ENCODE measurements at regions not wholly inside any gene's neighbourhood (a gene's known extent, or its start where the extent isn't known, plus 50 kb on each side); places are given as distances from the start of the nearest gene placed in this dataset.

DNA sequence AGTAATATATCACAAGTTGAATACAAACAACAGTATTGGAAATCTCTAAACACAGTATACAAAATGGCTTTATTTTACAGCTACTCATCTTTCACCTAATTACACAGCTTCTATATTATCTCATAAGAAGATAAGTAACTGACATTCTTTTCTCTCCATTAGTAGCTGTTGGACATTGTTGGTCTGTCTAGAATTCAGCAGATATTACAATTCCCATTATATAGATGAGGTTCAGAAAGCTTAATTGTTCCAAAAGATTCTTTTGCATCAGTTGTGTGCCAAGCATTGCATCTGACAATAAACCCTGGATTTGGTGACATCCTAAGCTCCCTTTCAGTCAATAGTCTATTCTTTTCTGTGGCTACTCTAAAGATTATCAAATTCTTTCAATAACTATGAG, 187.0 kb downstream of the NTMT2 start:
- no peak overlapping the region for H3K4me2 ChIP-seq (ENCODE audit: low read length)
- no peaks in the 10 kb centered on the region for H3K9me3 ChIP-seq (ENCODE audit: low read length)
- no peaks in the 10 kb centered on the region for H3K79me2 ChIP-seq (replicated peaks; ENCODE audit: insufficient read depth, low read length)
- no peak for TF ChIP-seq POLR2AphosphoS5 (IDR thresholded peaks at IDR 0.05)
- TF ChIP-seq RAD21 (conservative IDR thresholded peaks at IDR 0.05): no peak
- no peak for TF ChIP-seq SMC3 (conservative IDR thresholded peaks at IDR 0.05; ENCODE audit: poor library complexity)
- no peak for TF ChIP-seq EZH2 (IDR thresholded peaks at IDR 0.05; ENCODE audit: borderline replicate concordance, insufficient read depth, low read length, poor library complexity, severe bottlenecking)
- TF ChIP-seq TAF1 (IDR thresholded peaks at IDR 0.05; ENCODE audit: low read depth): no peak
- no peak for TF ChIP-seq CTCF (IDR thresholded peaks at IDR 0.05; ENCODE audit: poor library complexity, severe bottlenecking)
- TF ChIP-seq MXI1 (conservative IDR thresholded peaks at IDR 0.05; ENCODE audit: poor library complexity, severe bottlenecking): no peak
- no peak for TF ChIP-seq EP300 (conservative IDR thresholded peaks at IDR 0.05; ENCODE audit: poor library complexity, severe bottlenecking)
- TF ChIP-seq REST (IDR thresholded peaks at IDR 0.05; ENCODE audit: borderline replicate concordance): no peak
- H4K20me1 ChIP-seq (ENCODE audit: insufficient read depth): no peaks in the 10 kb centered on the region
- H2AFZ ChIP-seq (ENCODE audit: low read depth, low read length): no peak overlapping the region
- no peaks in the 10 kb centered on the region for H3F3A ChIP-seq (ENCODE audit: insufficient read depth, low read length, poor library complexity, severe bottlenecking)
- no peak overlapping the region for H3K9ac ChIP-seq (ENCODE audit: low read length)
- H3K9me2 ChIP-seq (ENCODE audit: insufficient read depth, low read length): no peaks in the 10 kb centered on the region
- no peak overlapping the region for H3K4me3 ChIP-seq (ENCODE audit: low read length)
- H3K36me3 ChIP-seq (ENCODE audit: insufficient read depth, low read length): no peaks in the 10 kb centered on the region
- H3K27ac ChIP-seq (ENCODE audit: low read length): no peak overlapping the region
- no peaks in the 10 kb centered on the region for H3K27me3 ChIP-seq (ENCODE audit: insufficient read depth, low read depth, low read length)

DNA sequence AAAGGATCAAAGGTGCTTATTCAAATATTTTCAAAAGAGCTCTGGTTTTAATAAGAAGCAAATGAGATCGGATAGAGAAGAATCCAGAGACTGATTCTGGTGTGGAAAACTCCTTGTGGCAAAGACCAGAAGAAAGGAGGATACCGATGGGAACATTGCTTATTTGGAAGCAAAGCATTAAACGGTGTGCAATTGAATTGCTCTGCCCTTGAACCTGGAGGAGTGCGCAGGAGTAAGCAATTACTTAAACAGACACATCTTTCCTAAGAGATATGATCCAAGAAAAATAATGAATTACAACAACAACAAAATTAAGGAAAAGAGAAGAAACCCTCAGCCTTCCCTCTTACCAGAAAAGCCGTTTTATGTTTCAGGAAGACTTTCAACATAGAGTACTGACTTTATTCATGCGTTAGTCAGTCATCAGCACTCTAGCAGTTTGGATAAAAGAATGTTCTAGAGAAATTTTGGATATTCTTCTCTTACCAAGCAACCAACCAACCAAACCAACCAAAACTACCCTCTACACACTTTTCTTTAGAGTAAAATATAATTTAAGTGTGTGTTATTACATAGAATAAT, 191.7 kb downstream of the NTMT2 start:
- Histone ChIP-seq H3K36me3 (ENCODE audit: insufficient read depth, low read length) (no peaks in the 10 kb centered on the region), H3K79me2 (replicated peaks; ENCODE audit: insufficient read depth, low read length) (no peaks in the 10 kb centered on the region), H3F3A (ENCODE audit: insufficient read depth, low read length, poor library complexity, severe bottlenecking) (no peaks in the 10 kb centered on the region), H3K27ac (ENCODE audit: low read length) (no peak overlapping the region), H3K4me2 (ENCODE audit: low read length) (no peak overlapping the region), H3K9me2 (ENCODE audit: insufficient read depth, low read length) (no peaks in the 10 kb centered on the region), H2AFZ (ENCODE audit: low read depth, low read length) (no peak overlapping the region), H4K20me1 (ENCODE audit: insufficient read depth) (no peaks in the 10 kb centered on the region), H3K9me3 (ENCODE audit: low read length) (no peaks in the 10 kb centered on the region), H3K4me3 (ENCODE audit: low read length) (no peak overlapping the region), H3K9ac (ENCODE audit: low read length) (no peak overlapping the region), H3K27me3 (ENCODE audit: insufficient read depth, low read depth, low read length) (no peaks in the 10 kb centered on the region)
- no peak for TF ChIP-seq REST (IDR thresholded peaks at IDR 0.05; ENCODE audit: borderline replicate concordance)
- TF ChIP-seq RAD21 (conservative IDR thresholded peaks at IDR 0.05): no peak
- TF ChIP-seq EZH2 (IDR thresholded peaks at IDR 0.05; ENCODE audit: borderline replicate concordance, insufficient read depth, low read length, poor library complexity, severe bottlenecking): no peak
- TF ChIP-seq MXI1 (conservative IDR thresholded peaks at IDR 0.05; ENCODE audit: poor library complexity, severe bottlenecking): no peak
- TF ChIP-seq EP300 (conservative IDR thresholded peaks at IDR 0.05; ENCODE audit: poor library complexity, severe bottlenecking): no peak
- TF ChIP-seq CTCF (IDR thresholded peaks at IDR 0.05; ENCODE audit: poor library complexity, severe bottlenecking): no peak
- no peak for TF ChIP-seq POLR2AphosphoS5 (IDR thresholded peaks at IDR 0.05)
- TF ChIP-seq SMC3 (conservative IDR thresholded peaks at IDR 0.05; ENCODE audit: poor library complexity): no peak
- no peak for TF ChIP-seq TAF1 (IDR thresholded peaks at IDR 0.05; ENCODE audit: low read depth)

Data from neural cell (in vitro differentiated cells).